GM12872 (cell line): ENCODE measurements at regions not wholly inside any gene's neighbourhood (a gene's known extent, or its start where the extent isn't known, plus 50 kb on each side); places are given as distances from the start of the nearest gene placed in this dataset.

Source experiments
- CTCF ChIP-seq: IDR thresholded peaks from 3 replicates; pipeline ENCODE4 v1.5.1; 2011; ENCODE audit warnings: low read depth, mild to moderate bottlenecking, low read length, moderate library complexity; ENCODE audit not compliant: insufficient read depth

DNA sequence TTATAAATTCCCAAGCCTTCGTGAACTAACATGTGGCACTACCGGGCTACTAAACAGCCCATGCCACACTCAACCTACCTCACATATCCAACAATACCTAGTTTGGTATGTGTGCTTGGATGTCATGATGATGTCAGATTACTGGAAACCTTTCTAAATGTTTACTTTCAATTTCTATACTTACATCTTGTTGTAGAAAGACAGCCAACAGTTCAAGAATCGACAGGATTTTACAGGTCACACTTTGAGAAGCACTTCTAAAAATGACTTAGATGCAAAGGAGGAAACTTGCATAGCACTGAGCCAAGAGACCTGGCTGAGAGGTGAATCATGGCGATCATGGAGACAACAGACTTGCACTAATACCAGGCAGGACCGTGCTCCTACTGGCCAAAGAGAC is 209.9 kb downstream of the COL4A1 start:
- TF ChIP-seq CTCF: no peak

DNA sequence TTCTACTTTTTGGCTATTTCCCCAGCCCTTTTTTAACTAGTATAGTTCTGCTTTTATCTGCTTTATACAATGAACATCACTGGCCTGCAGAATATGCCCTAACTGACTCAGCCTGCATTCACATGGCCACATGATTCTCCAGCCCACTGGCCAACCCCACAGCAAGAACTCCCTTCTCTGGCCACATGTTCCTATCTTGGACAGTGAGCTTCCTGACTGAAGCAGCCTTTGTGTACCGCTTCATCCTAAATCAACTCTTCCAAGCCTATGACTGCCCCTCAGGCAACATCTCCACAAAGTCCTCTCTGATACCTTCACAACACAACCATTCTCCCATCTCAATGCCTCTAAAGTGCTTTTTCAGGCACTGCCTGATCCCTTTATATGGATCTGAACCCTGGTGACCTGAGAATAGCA is 214.1 kb downstream of the COL4A1 start:
- TF ChIP-seq CTCF: no peak

DNA sequence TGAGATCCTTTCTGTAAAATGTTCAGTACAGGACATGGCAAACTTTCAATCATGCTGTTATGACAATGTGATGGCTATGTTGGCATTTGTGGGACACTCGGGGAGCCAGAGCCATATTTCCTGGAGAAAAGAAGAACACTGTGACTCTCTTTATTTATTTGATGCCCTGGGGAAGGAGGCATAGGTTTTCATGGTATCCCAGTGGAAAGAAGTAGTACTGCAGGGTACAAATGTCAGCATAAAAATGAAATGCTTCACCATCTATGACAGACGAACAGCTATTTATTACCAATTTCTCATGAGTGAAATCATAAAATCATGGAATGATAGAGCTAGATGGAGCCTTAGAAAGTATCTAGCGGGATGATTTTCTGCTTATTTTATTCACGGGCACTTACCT is 217.1 kb downstream of the COL4A1 start:
- peak; percentile 45; the same call in 2 of the 3 replicates for TF ChIP-seq CTCF

DNA sequence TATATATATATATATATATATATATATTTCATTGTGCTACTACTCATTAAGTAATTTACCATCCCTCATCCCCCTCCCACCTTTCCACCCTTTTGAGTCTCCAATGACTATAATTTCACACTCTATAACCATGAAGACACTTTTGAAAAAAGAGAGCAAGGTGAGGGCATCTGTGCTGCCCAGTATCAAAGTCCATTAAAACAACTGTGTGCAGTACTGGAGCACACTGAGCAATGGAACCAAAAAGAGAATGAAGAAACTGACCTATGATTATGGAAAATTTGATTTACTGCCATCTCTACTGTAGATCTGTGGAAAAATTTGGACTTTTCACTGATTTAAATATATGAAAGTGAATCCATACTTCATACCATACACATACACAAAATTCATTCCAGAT is 217.9 kb downstream of the COL4A1 start:
- TF ChIP-seq CTCF: no peak

DNA sequence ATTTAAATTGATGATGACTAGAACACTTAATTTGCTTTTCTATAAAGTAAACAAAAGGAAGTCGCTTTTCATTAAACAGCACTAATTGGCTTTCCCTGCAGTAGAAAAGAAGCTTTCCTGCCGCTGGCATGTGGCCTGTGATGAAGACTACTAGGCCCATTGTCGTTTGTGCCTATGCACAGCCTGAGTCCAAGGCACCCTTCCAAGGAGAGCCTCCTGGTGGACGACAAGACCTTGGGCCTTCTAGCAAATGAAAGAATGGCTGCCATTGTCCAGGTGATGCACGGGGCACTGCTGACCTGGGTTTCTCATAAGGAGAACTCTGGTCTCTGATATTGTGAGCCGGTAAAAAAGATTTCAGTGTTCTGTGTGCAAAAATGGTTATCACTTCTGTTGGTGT is 233.0 kb downstream of the COL4A1 start:
- TF ChIP-seq CTCF: no peak

- no peak for TF ChIP-seq CTCF
Measured at GRCh38 chr13:110070511-110071120, 236.3 kb downstream of the COL4A1 start.

DNA sequence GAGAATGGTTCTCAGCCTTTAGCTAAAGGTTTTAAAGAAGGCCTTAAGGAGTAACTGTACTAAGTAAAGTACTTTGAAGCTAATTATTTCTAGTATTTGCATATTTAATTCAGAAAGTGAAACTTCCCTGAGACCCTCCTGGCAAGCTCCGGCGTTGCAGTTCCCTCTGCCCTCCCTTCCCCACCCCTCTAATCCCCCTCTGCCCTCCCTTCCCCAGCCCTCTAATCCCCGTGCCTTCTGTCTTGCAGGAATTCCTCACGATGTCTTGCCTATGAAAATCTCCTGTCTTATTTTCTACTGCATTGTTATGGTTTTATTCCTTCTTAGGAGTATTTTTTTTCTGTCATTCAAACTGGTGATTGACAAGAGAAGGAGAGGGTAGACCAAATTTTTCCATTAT is 236.9 kb downstream of the COL4A1 start:
- no peak for TF ChIP-seq CTCF

GRCh38 chr13:110068176-110068473 is 238.8 kb downstream of the COL4A1 start:
- no peak for TF ChIP-seq CTCF
